H1 (cell line): ENCODE measurements at regions not wholly inside any gene's neighbourhood (a gene's known extent, or its start where the extent isn't known, plus 50 kb on each side); places are given as distances from the start of the nearest gene placed in this dataset.
"Not testable (repeated sequence)": the region's sequence is repeated elsewhere in the genome, so short reads cannot be mapped to it uniquely, and the experiment has no call there.

Source experiments
- ATF3 ChIP-seq: IDR thresholded peaks from 2 replicates; pipeline ENCODE4 v1.6.1; 2011; ENCODE audit warnings: low read depth, mild to moderate bottlenecking, low read length; ENCODE audit not compliant: insufficient read depth
- CEBPB ChIP-seq: IDR thresholded peaks from 2 replicates; pipeline ENCODE4 v1.6.1; 2012; ENCODE audit warnings: low read depth, low read length
- CHD1 ChIP-seq: IDR thresholded peaks from 2 replicates; pipeline ENCODE4 v1.6.1; 2012; ENCODE audit warnings: low read depth, low read length, improper control_type of control experiment
- CHD2 ChIP-seq: IDR thresholded peaks from 2 replicates; pipeline ENCODE4 v1.6.1; 2012; ENCODE audit warnings: low read length, improper control_type of control experiment
- CTCF ChIP-seq, 3 experiments: IDR thresholded peaks; 1 replicate in 2 of 3; 2 replicates in 1 of 3; pipeline versions ENCODE4 v1.5.1 to v1.6.1; 2011; ENCODE audit warnings: low read length in 3 of 3, mild to moderate bottlenecking in 3 of 3, inconsistent platforms in 2 of 3, low read depth in 1 of 3, moderate library complexity in 1 of 3; ENCODE audit not compliant: insufficient read depth in 1 of 3; ENCODE audit errors: control extremely low read depth in 1 of 3
- EZH2 ChIP-seq: fragments of 200-600 bp; sonication (generic); IDR thresholded peaks from 2 replicates; pipeline ENCODE4 v1.7.1; 2012; ENCODE audit warnings: low read depth, mild to moderate bottlenecking, moderate library complexity, low read length, inconsistent platforms; ENCODE audit not compliant: severe bottlenecking
- POLR2A ChIP-seq, 2 experiments: IDR thresholded peaks; 1 replicate in 1 of 2; 2 replicates in 1 of 2; pipeline ENCODE4 v1.6.1; 2011; ENCODE audit warnings: low read depth in 2 of 2, low read length in 2 of 2, mild to moderate bottlenecking in 2 of 2; ENCODE audit errors: control extremely low read depth in 1 of 2
- RNF2 ChIP-seq: fragments of 200-900, 300-1000 bp; sonication (generic); IDR thresholded peaks from 2 replicates; pipeline ENCODE4 v1.7.1; 2016; ENCODE audit warnings: borderline replicate concordance, low read depth, mild to moderate bottlenecking, antibody characterized with exemption, low read length; ENCODE audit not compliant: poor library complexity, severe bottlenecking; ENCODE audit errors: missing control alignments

- TF ChIP-seq CHD2; CHD1; POLR2A (IDR thresholded peaks at IDR 0.05; ENCODE audit: control extremely low read depth in 1 of 2, low read depth in 2 of 2, low read length in 2 of 2); CTCF (IDR thresholded peaks at IDR 0.05; ENCODE audit: control extremely low read depth in 1 of 3, insufficient read depth in 1 of 3, low read depth in 1 of 3, low read length in 3 of 3); CEBPB; EZH2; ATF3; RNF2: not testable (repeated sequence)
Observed at GRCh38 chrY:15875881-15876280, 1351.6 kb downstream of the NLGN4Y start.
